ENCODE measurements at regions not wholly inside any gene's neighbourhood (a gene's known extent, or its start where the extent isn't known, plus 50 kb on each side); places are given as distances from the start of the nearest gene placed in this dataset.

DNA sequence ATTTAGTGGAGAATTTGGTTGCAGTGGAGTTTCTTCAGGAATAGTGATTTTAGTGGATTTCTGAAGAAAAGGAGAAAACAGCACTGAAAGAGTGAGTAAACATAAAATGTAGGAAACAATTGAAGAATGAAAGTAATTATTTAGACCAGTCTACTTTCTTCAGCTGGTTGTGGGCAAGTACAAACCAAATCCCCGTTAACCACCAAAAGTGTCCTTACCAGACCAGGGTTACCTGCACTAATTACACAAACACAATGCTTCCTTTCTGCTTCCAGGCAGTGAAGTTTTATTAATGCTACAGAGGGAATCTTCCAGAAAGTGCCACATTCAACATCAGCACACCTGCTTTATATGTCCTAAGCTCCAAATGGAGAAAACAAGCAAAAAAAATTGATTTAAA lies 248.0 kb upstream of the TBC1D5 start:
- no peak for DNase-seq (ENCODE audit: low read depth, low spot score)

DNA sequence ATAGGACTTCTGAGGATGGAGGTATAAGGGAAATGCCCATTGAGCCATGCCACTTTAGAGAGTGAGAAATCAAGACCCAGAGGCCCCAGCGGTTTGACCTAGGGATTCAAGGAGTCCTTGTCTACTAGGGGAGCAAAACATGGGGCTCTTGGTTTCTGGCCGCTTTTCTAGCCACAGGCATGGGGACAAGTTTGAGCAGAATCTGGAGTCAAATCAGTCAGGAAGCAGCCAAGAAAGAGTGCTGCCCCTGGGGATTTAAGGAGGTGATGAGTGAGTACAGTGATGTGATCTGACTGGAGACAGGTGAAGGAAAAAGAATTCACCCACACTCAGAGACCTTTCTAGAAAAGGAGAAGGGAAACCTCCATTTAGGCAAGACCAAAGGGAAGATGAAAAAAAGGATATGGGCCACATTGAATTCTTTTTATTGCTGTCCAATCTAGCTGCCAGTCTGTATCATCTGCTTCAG lies 244.0 kb upstream of the TBC1D5 start:
- no peak for DNase-seq (ENCODE audit: low read depth, low spot score)

DNA sequence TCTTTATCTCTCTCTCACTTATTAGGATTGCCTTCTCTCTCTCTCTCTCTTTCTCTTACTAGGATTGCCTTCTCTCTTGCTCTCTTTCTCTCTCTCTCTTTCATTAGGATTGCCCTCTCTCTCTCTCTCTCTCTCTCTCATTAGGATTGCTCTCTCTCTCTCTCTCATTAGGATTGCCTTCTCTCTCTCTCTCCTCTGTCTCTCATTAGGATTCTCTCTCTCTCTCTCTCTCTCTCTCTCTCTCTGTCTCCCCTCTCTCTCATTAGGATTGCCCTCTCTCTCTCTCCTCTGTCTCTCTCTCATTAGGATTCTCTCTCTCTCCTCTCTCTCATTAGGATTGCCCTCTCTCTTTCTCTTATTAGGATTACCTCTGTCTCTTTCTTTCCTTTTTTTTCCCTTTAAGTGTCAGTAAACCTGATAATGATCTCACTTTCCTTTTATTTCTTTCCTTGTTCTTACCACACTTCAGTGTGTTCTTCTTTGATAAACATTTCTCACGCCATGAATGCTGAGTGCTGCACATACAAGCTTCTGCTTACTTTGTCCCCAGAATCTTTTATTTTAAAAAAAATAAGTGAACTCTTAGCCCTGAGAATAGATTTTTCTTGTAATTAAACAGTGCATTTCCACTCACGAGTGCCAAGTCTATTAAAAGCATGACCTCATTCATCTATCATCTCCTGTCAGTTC lies 243.4 kb upstream of the TBC1D5 start:
- DNase-seq (ENCODE audit: low read depth, low spot score), result no peak

DNA sequence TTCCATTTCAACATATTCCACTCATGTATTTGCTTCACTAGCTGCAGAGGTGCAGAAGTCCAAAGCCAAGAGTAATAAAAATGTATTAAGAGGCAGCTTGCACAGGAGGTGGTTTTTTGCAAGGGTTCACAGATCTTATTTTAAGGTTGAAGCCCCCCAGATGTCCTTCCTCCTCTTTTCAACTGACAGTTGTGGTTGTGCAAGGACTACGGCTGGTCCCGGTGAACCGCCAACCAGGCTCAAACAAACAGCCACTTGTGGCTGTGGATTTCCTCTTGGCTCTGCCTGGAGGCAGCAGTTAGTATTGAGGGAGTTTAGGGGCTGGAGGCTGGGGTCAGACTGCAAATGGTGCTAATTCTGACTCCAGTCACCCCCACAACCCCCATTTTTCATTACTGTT lies 240.7 kb upstream of the TBC1D5 start:
- no peak for DNase-seq (ENCODE audit: low read depth, low spot score)

DNA sequence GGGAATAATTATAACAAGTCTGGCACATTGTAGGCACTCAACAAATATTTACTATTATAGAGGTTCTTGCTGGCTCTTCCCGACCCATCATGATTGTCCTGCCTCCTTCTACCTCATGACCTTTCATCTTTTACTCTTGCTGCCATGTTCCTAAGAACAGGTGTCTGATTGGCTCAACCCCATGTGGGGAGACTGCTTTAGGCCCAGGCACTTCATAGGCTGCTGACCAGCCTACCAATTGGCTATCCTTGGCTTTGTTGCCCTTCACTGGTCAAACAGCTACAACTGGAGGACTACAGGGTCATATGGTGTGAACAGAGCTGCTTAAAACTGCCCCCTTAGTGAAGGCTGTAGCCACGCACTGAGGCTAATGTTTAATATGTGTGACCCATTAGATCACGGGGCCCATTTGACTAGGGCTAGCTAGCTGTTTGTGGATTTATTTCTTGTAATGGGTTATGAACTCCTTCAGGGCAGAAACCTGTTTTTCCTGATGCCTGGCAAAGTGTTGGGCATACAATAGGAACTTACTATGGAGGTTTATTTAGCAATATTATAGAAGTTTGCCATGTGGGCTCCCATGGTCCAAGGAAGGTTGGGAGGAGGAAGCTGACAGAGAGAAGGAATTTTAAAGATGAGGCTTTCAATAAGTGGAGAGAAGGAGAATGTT lies 239.9 kb upstream of the TBC1D5 start:
- no peak for DNase-seq (ENCODE audit: low read depth, low spot score)

DNA sequence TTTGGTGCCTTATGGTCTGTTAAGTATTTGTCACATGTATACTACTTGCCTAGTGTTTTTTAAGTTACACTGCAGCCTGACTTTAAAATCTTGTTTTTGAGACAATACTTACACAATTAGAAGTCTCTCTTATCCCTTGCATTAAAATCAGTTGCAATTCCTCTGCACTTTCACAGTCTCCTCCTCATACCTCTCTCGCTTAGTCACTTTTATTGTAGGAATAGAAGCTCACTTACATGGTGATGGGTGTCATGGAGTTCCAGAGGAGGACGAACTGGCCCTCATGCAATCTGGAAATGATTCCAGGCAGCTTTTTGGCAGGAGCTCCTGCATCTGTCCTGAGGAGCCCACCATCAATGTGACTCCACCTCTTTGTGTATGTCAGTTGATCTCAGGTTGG lies 238.4 kb upstream of the TBC1D5 start:
- DNase-seq (ENCODE audit: low read depth, low spot score), result no peak

DNA sequence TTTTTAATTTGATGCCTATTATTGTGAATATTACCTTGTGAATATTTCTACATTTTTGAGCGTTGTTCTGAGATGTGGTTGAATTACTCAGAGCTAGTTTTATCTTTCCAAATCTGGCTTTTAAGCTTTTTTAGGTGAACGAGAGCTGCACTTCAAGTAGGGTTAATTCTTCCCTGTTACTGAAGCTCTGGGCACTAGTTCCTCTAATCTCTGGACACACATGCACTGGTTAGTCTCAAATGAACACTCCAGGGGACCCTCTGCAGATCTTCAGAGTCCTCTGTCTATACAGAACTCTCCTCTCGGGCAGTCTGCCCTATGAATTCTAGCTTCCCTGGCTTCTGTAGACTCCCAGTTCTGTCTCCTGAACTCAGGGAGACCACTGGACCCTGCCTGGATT lies 237.5 kb upstream of the TBC1D5 start:
- DNase-seq (ENCODE audit: low read depth, low spot score), result no peak

DNA sequence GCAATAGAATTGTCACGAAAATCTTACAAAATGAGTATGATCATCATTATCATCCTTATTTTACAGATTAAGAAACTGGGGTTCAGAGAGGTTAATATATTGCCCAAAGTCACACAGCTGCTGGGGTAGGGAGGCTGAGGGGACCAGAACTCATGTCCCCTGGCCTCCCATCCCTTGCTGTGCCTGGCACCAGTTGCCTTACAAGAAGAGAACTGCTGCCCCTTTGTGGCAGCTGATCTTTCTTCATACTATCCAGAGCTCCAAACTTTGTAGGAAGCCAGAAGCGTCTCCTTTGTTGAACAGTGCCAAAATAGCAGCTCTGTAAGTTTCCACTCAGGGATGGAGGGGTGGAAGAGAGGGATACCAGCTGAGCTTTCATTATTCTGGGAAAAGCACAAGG lies 236.8 kb upstream of the TBC1D5 start:
- peak; percentile 8 for DNase-seq (ENCODE audit: low read depth, low spot score)

DNA sequence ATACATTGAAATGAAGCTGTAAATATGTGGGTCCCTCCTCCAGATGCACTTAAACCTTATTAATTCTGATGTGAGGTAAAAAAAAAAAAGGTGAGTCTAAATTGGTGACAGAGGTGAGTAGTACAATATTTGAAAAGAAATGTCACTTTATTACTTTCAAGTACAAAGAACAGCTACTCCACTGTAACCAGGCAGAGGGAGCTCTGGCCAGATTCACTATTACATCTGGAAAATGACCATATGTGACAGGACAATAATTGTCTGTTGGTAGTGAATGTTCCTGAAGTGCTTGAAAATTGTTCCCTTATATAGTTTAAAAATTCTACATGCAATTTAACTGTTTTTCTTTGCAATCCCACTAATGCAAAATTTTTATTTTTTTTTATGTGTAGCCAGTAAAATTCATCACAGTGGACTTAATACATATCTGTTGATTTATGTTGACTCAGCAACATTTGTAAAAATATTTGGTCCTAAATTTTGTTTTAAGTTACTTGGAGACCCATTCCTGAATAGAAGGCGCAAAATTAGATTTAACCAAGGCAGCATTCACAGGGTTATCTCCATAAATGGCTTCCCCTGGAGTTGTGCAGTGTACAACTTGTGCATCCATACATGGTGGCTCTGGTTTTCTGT lies 231.9 kb upstream of the TBC1D5 start:
- DNase-seq (ENCODE audit: low read depth, low spot score), result no peak

DNA sequence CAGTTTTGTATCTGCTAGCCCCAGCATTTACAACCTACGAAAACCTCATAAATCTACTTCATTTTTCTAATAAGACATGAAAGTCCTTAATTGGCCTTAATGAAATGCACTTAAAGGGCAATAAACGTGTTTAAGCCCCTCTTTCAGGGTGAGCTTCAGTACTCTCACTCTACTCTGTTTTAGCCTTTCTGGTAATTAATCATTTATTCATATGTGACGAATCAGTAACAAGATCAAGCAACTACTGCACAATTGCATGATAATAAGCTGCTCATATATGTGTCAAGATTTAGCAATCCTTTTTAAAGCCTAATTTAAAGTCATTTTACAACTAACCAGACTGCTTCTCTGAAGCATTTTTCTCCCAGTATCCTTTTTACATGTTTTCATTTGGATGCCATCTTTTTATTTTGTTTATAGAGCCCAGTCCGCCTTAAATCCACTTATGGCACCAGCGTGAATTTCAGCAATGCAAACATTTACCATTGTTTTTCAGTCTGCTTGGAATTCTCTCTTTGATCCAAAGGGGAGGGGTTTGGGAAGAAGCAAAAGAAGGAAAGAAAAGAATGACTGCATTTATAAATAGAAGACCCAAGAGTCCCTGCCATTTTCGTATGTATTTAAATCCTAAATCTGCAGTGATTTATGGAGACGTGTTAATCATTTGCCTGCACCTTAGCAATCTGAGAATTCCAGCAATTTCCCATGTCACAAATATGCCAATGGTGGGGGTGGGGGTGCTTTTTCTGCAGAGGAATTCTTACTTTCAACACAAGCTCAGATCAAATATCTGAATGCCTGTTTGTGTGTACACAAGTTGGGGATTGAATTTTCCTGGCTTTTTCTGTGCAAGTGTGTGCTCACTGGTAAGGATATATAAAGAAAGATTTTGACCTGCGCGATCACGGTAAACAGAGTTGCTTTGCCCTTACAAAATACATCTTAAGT lies 230.8 kb upstream of the TBC1D5 start:
- no peak for DNase-seq (ENCODE audit: low read depth, low spot score)

DNA sequence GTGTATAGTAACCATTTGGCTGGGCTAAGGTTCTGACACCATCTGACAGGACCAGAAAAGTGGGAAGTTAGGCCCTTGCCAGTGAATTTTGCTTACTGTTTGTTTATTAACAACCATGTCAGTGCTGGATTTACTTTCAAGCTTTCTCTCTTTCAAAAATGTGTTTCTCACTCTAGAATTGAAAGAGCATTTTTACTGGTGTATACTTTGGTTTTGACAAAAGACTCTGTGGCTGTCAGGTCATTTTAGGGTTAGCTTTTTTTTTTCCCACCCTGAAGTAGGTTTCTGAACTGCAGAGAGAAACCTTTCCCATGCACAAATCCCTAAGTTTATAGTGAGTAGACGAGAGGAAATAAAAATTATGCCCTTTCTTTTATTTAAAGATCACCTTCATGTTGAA lies 230.0 kb upstream of the TBC1D5 start:
- DNase-seq (ENCODE audit: low read depth, low spot score), result no peak

DNA sequence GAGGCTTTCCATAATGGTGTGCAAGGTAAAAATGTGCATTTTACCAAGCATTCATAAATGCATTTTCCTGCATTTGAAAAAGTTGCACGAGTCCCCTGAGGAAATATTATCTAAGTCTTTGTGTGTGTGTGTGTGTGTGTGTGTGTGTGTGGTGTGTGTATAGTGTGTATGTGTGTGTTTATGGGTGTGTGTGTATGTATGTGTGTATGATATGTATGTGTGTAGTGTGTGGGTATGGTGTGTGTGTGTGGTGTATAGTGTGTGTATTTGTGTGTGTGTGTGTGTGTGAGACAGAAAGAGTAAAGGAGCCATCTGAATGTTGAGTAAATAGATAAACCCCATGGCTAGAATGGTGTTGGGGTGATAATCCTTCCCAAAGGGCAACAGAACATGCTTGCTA lies 229.6 kb upstream of the TBC1D5 start:
- no peak for DNase-seq (ENCODE audit: low read depth, low spot score)

DNA sequence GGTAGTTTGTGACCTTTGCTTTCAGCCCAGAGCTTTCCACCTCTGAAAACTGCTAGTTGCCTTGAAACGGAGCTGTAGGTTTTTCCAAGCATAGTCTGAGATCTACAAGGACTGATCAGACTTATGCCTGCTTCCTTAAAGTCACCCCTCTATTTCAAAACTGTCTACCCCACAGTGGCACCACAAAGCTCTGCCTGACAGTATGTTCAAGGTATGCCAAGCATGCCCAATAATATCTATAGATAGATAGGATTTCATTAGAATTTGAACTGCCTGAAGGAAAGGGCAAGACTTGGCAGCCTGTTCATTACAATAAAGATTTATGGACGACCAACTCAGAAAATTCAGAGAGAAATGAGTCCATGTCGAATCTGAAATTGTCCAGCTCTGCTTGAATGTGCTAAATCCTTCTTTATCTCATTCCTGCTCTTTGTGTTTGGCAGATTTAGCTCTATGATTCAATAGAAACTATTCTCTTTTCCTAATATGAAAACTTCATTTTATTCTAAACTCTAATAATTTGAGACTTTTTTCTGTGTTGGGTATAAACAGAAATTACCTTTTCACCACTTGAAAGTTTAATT lies 227.6 kb upstream of the TBC1D5 start:
- no peak for DNase-seq (ENCODE audit: low read depth, low spot score)

DNA sequence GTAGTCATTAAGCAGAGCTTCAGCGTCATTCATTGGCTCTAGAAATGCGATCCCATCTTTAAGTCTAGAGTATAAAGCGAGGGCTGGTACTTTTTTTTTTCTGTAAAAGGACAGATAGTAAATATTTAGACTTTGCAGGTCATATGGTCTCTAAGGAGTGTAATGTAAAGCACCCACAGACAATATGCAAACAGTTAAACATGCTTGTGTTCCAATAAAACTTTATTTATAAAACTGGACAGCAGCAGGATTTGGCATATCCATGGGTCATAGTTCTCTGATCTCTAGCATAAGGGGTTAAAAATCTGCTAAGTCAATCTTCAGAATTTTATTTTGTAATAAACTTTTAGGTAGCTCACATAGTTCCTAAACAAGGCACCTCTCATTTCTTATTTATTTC lies 226.8 kb upstream of the TBC1D5 start:
- DNase-seq (ENCODE audit: low read depth, low spot score), result no peak

DNA sequence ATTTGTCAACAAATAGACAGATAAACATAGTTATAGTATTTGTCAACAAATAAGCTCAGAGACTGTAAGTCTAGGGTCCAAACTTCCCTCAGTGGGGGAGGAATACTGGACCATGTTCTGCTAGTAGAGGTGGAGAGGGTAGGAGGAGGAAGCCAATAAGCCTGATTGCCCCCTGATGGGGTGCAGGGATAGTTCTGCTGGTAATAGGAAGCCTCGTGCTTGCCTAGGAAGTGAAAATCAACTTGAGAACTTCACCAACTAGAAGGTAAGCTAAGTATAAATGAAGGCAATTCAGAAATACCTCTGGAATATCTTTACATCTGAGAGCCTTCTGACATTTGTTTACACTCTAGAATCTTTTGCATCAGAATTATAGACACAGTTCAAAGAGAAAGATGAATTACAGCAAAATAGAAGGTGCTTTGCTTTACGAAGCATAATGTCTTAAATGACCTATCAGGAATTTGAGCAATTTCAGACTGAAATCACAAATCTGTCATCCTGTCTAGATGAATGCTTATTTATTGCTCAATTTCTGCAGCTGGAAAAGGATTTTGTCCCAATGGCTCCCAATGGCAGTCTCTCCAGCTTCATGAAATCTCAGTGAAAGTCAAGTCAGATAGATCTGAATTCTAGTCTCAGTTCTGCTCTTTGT lies 225.6 kb upstream of the TBC1D5 start:
- DNase-seq (ENCODE audit: low read depth, low spot score), result no peak

DNA sequence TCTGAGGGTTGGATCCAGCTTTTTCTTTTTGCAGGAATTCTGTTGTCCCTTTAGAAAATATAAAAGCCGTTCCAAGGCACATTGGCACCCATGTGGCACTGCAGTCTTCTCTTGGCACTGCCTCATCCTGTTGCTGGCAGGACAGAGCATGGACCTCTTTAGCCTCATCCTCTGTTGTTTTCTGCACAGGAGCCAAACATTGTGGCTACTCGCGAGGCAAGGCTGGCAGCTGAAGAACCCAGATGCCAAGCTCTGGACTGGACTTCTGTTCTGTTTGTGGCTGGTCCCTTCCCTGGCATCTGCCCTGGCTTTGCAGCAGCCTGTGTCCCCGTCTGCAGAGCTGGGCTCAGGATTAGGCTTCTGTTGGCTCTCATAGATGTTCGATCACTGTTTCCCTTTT lies 224.7 kb upstream of the TBC1D5 start:
- no peak for DNase-seq (ENCODE audit: low read depth, low spot score)

DNA sequence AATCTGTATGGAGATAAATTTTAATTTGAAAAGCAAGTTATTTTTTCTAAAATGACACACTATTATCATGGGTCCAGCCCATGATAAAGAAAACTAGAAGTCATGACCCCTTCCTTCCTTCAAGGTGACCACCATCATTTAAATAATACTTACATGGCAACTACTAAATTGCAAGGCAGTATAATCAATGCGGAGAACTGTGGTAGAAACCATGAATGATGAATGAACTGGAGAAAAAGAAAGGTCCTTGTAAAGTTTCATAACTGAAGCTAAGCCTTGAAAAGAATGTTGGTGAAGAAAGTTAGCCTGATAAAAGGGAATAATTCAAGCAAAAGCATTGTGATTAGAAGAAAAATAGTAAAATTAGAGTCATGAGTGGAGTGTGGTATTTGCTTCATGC lies 222.9 kb upstream of the TBC1D5 start:
- no peak for DNase-seq (ENCODE audit: low read depth, low spot score)

DNA sequence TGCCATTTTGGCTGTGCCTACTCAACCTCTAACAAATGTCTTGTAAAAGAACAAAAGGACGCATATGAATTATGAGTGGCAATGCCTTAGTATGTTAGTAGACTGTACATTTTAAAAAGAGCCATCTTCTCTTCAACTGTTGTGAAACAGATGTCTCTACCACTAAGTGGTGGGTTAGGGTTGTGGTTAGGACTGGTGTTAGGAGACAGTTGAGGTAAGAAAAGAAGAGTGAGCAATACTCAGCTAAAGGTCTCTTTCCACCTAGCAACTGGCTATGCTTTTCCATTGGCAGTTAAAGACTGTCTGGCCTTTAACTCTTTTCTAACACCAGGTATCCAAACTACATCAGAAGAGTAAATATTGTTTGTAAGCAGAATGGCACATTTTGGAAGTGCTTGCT lies 221.7 kb upstream of the TBC1D5 start:
- DNase-seq (ENCODE audit: low read depth, low spot score), result no peak

DNA sequence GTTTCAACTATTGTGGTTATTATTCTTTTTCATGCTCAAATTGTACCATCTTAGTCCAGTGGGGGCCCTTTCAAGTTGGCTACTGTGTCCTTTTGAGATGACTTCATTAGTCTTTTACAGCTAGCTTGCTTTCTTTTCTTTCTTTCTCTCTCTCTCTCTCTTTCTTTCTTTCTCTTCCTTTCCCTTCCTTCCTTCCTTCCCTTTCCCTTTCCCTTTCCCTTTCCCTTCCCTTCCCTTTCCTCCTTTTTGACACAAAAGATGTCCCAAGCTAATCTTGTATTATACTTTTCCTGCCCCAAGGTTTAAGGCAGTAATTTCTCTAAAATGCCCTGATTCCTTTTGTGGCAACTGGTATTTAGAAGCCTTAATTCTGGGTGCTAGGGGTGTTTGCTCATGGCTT lies 213.0 kb upstream of the TBC1D5 start:
- no peak for DNase-seq (ENCODE audit: low read depth, low spot score)

DNA sequence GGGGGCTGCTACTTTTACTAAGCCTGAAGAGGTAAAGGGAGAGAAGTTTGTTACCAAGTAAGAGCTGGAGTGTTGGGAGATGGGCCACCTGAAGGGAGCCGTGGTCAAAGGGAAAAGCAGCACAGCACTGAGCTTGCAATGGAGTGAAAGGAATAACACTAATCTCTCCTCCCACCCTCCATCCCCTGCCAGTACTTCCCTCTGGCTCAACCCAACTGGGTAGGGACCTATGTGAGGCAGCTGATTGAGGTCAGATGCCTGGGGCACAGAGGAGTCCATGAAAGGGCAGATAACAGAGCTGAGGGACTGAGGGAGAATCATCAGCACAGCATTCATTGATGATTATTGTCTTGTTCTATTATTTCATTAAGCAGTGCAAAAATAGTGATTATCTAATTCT lies 212.4 kb upstream of the TBC1D5 start:
- DNase-seq (ENCODE audit: low read depth, low spot score), result peak; percentile 72

DNA sequence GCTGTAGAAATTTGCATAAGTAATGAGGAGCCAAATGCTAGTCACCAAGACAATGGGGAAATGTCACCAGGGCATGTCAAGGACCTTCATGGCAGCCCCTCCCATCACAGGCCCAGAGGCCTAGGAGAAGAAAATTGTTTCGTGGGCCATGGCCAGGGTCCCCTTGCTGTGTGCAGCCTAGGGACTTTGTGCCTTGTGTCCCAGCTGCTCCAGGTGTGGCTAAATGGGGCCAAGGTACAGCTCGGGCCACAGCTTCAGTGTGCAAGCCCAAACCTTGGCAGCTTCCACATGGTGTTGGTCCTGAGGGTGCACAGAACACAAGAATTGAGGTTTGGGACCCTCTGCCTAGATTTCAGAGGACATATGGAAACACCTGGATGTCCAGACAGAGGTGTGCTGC lies 208.8 kb upstream of the TBC1D5 start:
- no peak for DNase-seq (ENCODE audit: low read depth, low spot score)

Measured in ELF-1 (cell line).